Activated T-helper 2 cell treated with anti-CD3 and anti-CD28 coated beads, Interferon-gamma antibody, Interleukin-2, Interleukin-4, amounts not matched to agents 10 μg/mL and 5 μg/mL and 100 μg/mL, durations not matched to agents 14 hours and 24 hours and 36 hours (primary cell): ENCODE measurements at regions not wholly inside any gene's neighbourhood (a gene's known extent, or its start where the extent isn't known, plus 50 kb on each side); places are given as distances from the start of the nearest gene placed in this dataset.

Source experiments
- DNase-seq: peaks from one replicate; pipeline ENCODE4 v3.0.0; 2021; ENCODE audit warnings: low spot score
- H3K27ac Mint-ChIP-seq: one replicate; pipeline ENCODE4 v1.8.0; 2021; ENCODE audit warnings: mixed read lengths
- H3K27me3 Mint-ChIP-seq: one replicate; pipeline ENCODE4 v1.8.0; 2021; ENCODE audit warnings: low read depth, mixed read lengths
- H3K36me3 Mint-ChIP-seq: one replicate; pipeline ENCODE4 v1.8.0; 2021; ENCODE audit warnings: low read depth, mixed read lengths
- H3K4me1 Mint-ChIP-seq: one replicate; pipeline ENCODE4 v1.8.0; 2021; ENCODE audit warnings: low read depth, mixed read lengths
- H3K4me3 Mint-ChIP-seq: one replicate; pipeline ENCODE4 v1.8.0; 2021; ENCODE audit warnings: low read depth, mild to moderate bottlenecking, moderate library complexity, mixed read lengths
- H3K9me3 Mint-ChIP-seq: one replicate; pipeline ENCODE4 v1.8.0; 2021; ENCODE audit warnings: mixed read lengths
- intact Hi-C: fragments of 100-400 bp; cut with micrococcal nuclease; formaldehyde crosslinking; loops from one replicate; pipeline ENCODE4 v1.15.1; 2023

DNA sequence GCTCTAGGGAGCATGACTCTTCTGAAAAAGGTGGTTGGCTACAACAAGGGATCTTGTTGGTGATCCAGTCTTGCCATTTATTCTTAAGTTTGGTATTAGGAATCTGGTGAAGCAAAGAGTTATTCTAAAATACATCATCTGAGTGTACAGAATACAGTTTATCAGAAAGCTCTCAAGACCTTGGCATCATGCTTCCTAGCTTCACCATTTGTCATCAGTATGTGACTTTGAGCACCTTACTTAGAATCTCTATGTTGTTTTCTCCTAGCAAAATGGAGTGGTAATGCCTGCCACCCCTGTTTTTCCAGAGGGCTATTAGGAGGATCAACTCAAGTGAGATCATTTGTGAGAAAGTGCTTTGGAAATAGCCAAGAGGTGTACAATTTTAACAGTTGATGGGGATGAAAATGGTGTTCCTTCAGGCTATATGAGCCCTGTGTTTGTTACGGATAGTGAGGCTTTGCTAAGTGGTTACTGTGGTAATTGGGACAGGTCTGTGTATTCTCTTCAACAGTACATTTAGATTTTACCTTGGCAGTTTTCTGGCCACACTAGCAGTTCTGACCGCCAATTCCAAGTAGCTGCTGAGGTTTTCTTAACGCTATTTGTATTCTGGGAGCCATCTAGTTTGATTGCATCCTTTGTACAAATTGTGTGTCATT is 120.5 kb downstream of the DISP1 start:
- Mint-ChIP-seq H3K27me3 (no peaks in the 10 kb centered on the region), H3K27ac (no peak overlapping the region), H3K4me1 (no peaks in the 10 kb centered on the region), H3K4me3 (no peak overlapping the region), H3K36me3 (no peaks in the 10 kb centered on the region), H3K9me3 (no peaks in the 10 kb centered on the region)
- intact Hi-C loops, result no loop called here
- DNase-seq, result no peak

DNA sequence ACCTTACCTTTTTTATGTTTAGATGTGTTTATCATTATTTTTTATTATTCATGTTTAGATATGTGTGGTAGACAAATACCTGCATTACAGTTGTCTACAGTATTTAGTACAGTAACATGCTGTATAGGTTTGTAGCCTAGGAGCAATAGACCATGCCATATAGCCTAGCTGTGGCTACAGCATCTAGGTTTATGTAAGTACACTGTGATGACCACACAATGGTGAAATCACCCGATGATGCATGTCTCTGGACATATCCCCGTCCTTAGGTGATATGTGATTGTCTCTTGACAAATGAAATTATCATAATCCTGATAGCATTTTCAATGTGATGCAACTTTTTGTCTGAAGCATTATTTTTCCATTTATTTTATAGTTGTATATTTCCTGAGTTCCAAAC is 121.2 kb downstream of the DISP1 start:
- Mint-ChIP-seq H3K4me1 (no peaks in the 10 kb centered on the region), H3K27ac (no peak overlapping the region), H3K36me3 (no peaks in the 10 kb centered on the region), H3K4me3 (no peak overlapping the region), H3K27me3 (no peaks in the 10 kb centered on the region), H3K9me3 (no peaks in the 10 kb centered on the region)
- intact Hi-C loops, result no loop called here
- no peak for DNase-seq

DNA sequence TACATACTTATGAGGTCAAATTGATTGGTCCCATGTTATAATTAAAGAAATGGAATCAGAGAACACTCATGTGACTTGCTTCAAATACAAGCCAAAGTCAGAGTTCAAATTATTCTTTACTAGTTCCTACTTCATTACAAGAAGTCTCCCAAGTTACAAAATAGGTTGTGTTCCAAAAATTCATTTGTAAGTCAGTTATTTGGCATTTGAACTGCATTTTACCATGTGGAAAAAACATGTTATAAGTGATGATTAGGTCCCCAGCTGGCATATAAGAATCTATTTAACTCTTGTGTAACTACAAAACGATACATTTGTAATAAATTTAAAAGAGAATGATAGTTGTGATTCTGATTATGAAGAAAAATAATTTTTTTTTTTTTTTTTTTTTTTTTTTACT is 124.1 kb downstream of the DISP1 start:
- intact Hi-C loops, result no loop called here
- no peaks in the 10 kb centered on the region for H3K36me3 Mint-ChIP-seq
- DNase-seq, result no peak
- no peak overlapping the region for H3K4me3 Mint-ChIP-seq
- H3K9me3 Mint-ChIP-seq, result no peaks in the 10 kb centered on the region
- H3K27me3 Mint-ChIP-seq, result no peaks in the 10 kb centered on the region
- no peaks in the 10 kb centered on the region for H3K4me1 Mint-ChIP-seq
- H3K27ac Mint-ChIP-seq, result no peak overlapping the region

DNA sequence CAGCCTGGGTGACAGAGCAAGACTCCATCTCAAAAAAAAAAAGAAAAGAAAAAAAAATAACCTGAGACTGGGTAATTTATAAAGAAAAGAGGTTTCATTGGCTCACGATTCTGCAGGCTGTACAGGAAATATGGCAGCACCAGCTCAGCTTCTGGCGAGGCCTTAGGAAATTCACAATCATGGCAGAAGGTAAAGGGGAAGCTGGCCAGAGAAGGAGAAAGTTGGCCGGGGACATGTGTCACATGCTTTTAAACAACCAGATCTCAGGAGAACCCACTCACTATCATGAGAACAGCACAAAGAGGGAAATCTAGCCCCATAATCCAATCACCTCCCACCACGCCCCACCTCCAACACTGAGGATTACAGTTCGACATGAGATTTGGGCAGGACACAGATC is 125.3 kb downstream of the DISP1 start:
- intact Hi-C loops, result no loop called here
- H3K36me3 Mint-ChIP-seq, result no peaks in the 10 kb centered on the region
- H3K27ac Mint-ChIP-seq, result no peak overlapping the region
- no peaks in the 10 kb centered on the region for H3K4me1 Mint-ChIP-seq
- DNase-seq, result no peak
- no peak overlapping the region for H3K4me3 Mint-ChIP-seq
- H3K27me3 Mint-ChIP-seq, result no peaks in the 10 kb centered on the region
- H3K9me3 Mint-ChIP-seq, result no peaks in the 10 kb centered on the region

DNA sequence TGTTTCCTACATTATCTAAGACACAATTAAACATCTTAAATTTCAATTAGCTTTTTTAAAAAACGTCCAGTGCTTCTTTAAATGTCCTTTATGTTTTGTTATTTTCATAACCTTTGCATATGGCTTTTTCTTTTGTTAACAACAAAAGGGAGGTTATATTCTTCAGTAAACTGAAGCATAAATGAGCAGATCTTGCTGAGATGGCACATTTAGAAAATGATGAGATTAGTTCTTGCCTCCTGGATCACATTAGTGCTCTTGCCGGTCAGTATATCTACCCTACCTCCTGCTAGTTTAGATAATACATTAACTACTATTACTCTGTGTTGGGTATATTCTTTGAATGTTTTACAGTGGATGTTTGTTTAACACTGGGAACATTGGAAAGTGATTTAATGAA is 126.1 kb downstream of the DISP1 start:
- no peaks in the 10 kb centered on the region for H3K27me3 Mint-ChIP-seq
- H3K9me3 Mint-ChIP-seq, result no peaks in the 10 kb centered on the region
- intact Hi-C loops, result no loop called here
- no peak for DNase-seq
- no peaks in the 10 kb centered on the region for H3K4me1 Mint-ChIP-seq
- H3K4me3 Mint-ChIP-seq, result no peak overlapping the region
- H3K27ac Mint-ChIP-seq, result no peak overlapping the region
- H3K36me3 Mint-ChIP-seq, result no peaks in the 10 kb centered on the region

DNA sequence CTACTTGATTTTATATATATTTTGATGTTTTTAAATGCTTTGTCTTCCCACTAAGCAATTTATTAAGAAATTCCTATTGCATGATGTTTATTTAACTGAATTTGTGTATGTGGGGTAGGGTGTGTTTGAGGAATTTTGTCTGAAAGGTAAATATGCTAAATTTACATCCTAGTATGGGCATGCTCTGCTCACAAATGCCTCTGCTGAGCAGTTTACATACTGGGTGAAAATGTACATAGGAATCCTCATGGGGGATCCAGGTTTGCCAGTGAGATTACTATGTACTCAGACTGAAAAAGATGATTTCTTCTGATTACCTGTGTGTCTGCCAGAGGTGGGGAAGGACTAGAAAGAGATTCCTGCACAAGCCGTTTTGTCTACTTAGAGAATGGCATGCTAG is 126.6 kb downstream of the DISP1 start:
- H3K36me3 Mint-ChIP-seq, result no peaks in the 10 kb centered on the region
- DNase-seq, result no peak
- no peak overlapping the region for H3K4me3 Mint-ChIP-seq
- H3K27me3 Mint-ChIP-seq, result no peaks in the 10 kb centered on the region
- no peak overlapping the region for H3K27ac Mint-ChIP-seq
- no peaks in the 10 kb centered on the region for H3K9me3 Mint-ChIP-seq
- intact Hi-C loops, result no loop called here
- no peaks in the 10 kb centered on the region for H3K4me1 Mint-ChIP-seq

DNA sequence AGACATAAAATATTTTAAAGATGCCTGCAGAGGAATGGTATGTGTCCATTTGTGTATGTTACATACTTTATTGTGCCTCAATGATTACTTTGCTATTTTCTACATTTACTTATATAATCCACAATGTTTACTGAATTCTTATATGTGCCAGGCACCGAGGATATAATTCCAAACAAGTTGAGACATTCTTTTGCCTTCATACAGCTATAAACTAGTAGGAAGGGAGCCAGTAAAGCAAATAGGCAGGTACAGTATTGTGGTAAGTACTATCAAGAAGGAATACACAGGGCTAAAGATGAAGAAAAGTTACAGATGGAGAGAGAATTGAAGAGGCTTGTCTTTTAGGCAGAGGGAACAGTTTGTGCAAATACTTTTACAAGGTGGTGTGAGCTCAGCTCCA is 131.6 kb downstream of the DISP1 start:
- Mint-ChIP-seq H3K9me3 (no peaks in the 10 kb centered on the region), H3K27me3 (no peaks in the 10 kb centered on the region), H3K36me3 (no peaks in the 10 kb centered on the region), H3K4me3 (no peak overlapping the region), H3K27ac (no peak overlapping the region), H3K4me1 (no peaks in the 10 kb centered on the region)
- DNase-seq, result no peak
- intact Hi-C loops, result no loop called here

DNA sequence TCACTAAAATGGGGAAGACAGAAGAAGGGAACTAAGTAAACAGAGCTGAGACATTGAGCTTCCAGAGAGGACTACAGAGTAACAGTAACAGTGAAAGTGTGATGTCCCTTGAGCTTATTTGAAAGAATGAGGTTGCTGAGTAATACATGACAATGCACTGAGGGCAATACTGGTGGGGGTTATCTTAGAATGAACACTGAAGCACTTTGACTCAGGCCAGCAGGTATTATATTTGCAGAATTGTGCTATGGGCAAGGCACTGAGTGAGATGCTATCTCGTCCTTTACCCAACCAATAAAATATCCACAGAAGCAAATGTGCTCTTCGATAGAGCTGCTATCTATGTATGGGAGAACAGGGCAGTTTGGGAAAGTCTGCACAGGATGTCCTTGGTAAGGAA is 133.2 kb downstream of the DISP1 start:
- no peak overlapping the region for H3K4me3 Mint-ChIP-seq
- DNase-seq, result no peak
- H3K27ac Mint-ChIP-seq, result no peak overlapping the region
- intact Hi-C loops, result no loop called here
- H3K9me3 Mint-ChIP-seq, result no peaks in the 10 kb centered on the region
- H3K36me3 Mint-ChIP-seq, result no peaks in the 10 kb centered on the region
- no peaks in the 10 kb centered on the region for H3K27me3 Mint-ChIP-seq
- H3K4me1 Mint-ChIP-seq, result no peaks in the 10 kb centered on the region

DNA sequence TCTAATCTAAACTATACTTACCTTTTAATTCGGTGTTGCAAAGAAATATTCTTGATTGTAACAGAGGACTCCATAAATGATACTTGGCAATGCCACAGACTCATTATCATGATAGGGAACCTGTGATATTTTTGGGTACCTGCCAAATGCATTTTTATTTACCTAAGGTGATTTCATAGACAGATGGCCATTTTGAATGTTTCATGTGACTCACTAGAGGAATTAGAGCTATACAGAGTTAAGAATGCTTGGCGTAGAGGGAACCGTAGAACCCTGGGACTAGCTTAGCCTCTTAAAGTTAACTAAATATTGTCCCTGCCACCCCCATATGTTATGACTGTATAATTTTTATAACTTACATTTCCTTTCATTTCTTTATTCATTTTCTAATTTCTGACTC is 136.1 kb downstream of the DISP1 start:
- intact Hi-C loops, result no loop called here
- Mint-ChIP-seq H3K36me3 (no peaks in the 10 kb centered on the region), H3K4me1 (no peaks in the 10 kb centered on the region), H3K27ac (no peak overlapping the region), H3K9me3 (no peaks in the 10 kb centered on the region), H3K4me3 (no peak overlapping the region), H3K27me3 (peaks cover 2% of the 10 kb centered on the region)
- no peak for DNase-seq

DNA sequence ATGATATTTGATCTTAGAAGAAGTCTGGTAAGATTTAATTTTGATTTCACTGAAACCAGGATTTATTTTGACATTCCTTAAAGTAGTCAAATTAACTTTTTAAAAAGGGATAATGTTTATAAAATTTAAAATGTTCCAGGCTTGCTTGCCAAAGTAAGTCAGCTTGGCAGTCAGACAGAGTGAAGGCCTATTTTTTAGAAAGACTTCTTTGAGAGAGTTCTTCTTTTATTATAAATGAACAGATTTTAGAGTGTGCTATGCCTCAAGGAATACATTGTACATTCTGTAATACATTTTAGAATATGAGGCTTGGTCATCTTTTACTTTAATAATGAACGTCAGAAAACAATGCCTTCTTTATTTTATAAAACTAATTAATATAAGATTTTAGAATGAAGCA is 138.7 kb downstream of the DISP1 start:
- intact Hi-C loops, result no loop called here
- H3K4me3 Mint-ChIP-seq, result no peak overlapping the region
- no peaks in the 10 kb centered on the region for H3K9me3 Mint-ChIP-seq
- H3K36me3 Mint-ChIP-seq, result no peaks in the 10 kb centered on the region
- no peak for DNase-seq
- H3K27me3 Mint-ChIP-seq, result peaks cover 2% of the 10 kb centered on the region
- no peak overlapping the region for H3K27ac Mint-ChIP-seq
- H3K4me1 Mint-ChIP-seq, result no peaks in the 10 kb centered on the region

DNA sequence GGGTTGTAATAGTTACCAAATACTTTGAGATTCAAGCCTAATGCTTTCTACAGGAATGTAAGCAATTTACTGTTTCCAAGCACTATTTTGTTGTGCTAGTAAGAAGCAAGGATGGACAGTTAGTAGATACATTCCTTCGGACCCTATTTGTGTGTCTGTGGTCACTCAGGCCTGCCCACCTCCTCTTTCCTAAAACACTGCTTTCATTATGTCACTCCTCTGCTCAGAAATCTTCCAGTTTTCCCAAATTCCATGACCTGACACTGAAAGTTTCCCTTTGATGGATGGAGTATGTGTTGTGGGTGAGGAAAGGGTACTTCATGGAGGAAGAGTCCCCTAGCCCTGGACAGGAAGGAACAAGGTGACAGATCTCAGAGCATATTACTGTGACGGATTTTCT is 141.1 kb downstream of the DISP1 start:
- no peak for DNase-seq
- no peak overlapping the region for H3K4me3 Mint-ChIP-seq
- H3K9me3 Mint-ChIP-seq, result no peaks in the 10 kb centered on the region
- no peaks in the 10 kb centered on the region for H3K4me1 Mint-ChIP-seq
- intact Hi-C loops, result no loop called here
- no peak overlapping the region for H3K27ac Mint-ChIP-seq
- peaks cover 2% of the 10 kb centered on the region for H3K27me3 Mint-ChIP-seq
- no peaks in the 10 kb centered on the region for H3K36me3 Mint-ChIP-seq

DNA sequence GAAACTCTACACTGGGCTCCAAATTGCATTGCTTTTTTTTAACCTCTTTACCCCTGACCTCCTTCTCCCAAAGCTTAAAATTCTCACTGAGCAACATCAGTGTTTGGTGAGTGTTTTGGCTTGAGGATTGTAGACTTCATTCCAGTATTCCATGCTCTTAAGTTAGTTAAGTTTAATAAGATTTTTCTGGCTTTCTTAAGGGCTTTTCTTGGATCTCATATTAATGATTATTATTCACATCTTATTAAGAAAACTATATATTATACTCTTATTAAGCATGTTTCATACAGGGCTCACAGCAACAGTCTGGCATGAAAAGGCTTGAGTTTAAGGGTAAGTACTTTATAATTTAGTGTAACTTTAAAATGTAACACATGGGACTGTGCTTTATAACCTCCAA is 141.8 kb downstream of the DISP1 start:
- no peak overlapping the region for H3K4me3 Mint-ChIP-seq
- H3K27ac Mint-ChIP-seq, result no peak overlapping the region
- no peaks in the 10 kb centered on the region for H3K4me1 Mint-ChIP-seq
- no peak for DNase-seq
- no peaks in the 10 kb centered on the region for H3K36me3 Mint-ChIP-seq
- no peaks in the 10 kb centered on the region for H3K9me3 Mint-ChIP-seq
- intact Hi-C loops, result no loop called here
- peaks cover 2% of the 10 kb centered on the region for H3K27me3 Mint-ChIP-seq

DNA sequence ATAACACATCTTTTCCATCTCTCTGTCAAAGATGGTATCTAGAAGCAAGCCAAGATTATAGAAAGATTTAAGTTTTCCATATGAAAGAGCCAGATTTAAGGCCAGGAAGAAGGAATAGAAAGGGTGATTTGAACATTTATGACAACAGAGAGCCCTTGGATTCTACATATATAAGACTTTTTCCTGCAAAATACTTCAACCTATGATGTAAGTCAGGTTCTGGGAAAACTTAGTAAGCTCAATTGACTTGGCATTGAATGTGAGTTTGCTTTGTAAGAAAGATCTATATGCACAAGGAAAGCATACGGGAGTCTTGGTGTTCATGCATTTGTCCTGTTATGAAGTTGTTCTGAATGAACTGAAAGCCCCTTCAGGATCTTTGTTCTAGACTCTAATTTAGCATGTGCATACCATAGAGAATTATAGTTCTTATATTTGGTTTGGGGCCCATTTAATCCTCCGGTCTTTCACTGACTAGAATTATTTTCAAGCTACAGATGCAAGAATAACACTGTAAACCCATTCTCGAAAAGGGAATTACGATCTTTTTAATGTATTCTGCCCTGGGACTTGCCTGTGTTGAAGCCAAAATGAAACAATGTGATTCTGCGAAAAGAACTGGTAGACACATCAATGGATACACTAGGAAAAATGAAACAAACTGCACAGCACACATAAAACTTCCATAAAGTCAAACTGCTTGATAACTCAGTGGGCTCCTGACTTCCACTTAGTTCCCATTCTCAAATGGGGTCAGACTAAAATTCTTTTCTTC is 152.8 kb downstream of the DISP1 start:
- Mint-ChIP-seq H3K27me3 (no peaks in the 10 kb centered on the region), H3K36me3 (no peaks in the 10 kb centered on the region), H3K4me3 (no peak overlapping the region), H3K9me3 (no peaks in the 10 kb centered on the region), H3K4me1 (no peaks in the 10 kb centered on the region), H3K27ac (no peak overlapping the region)
- no peak for DNase-seq
- intact Hi-C loops, result no loop called here
